Erythroblast (primary cell): ENCODE measurements at regions not wholly inside any gene's neighbourhood (a gene's known extent, or its start where the extent isn't known, plus 50 kb on each side); places are given as distances from the start of the nearest gene placed in this dataset.

Experiments used
- DNase-seq, 2 experiments: peaks; one replicate each; lab custom pipeline; 2025; lab: John Stamatoyannopoulos, UW
- GATA1 ChIP-seq: IDR thresholded peaks from 2 replicates; pipeline ENCODE4 v1.6.1; 2011; ENCODE audit warnings: low read depth, mild to moderate bottlenecking, control low read depth, low read length, moderate library complexity
- POLR2A ChIP-seq: IDR thresholded peaks from 2 replicates; pipeline ENCODE4 v1.6.1; 2011; ENCODE audit warnings: mild to moderate bottlenecking, low read length

- no peak for DNase-seq
- TF ChIP-seq GATA1 (no peak), POLR2A (no peak)
Measured at GRCh38 chr11:122253589-122254231, 137.7 kb upstream of the BLID start.

DNA sequence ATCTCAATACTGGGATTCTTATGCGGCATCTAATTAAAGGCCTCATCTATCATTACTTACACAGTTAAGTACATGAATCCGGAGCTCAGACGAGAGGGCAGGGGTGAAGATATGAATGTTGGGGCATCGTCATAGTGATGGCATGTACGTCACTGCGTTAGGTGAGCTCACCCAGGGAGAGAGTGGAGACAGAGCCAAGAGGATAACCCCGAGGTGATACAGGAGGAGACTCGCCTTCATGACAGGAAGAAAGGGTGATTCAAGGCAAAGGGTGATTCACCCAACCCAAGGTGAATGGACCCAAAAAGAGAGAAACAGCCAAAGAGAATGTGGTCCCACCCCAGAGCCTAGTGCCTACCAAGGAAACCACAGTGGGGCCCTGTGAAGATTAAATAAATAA, 132.9 kb upstream of the BLID start:
- DNase-seq: no peak
- no peak for TF ChIP-seq GATA1
- no peak for TF ChIP-seq POLR2A

GRCh38 chr11:122248131-122248530, 132.1 kb upstream of the BLID start:
- DNase-seq: no peak
- no peak for TF ChIP-seq POLR2A
- TF ChIP-seq GATA1: no peak

GRCh38 chr11:122246874-122247273, 130.9 kb upstream of the BLID start:
- TF ChIP-seq GATA1 (no peak), POLR2A (no peak)
- DNase-seq: no peak

DNA sequence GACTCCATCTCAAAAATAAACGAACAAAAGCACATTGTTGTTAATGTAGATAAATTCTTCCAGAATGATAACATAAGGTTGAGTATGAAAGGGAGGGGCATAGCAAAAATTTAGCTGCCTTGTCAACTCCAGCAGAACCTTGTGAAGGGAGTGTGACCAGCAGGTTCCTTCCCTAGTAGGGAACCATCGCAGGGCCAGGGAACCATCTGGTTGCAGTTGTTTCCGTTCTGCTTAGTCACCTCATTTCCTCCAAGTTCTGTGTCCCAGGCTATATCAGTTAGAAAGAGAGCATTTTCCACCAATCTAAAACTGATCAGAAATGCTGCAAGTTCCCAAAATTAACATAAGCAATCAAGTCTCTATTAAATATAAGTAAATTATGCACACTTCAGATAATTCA, 126.7 kb upstream of the BLID start:
- no peak for TF ChIP-seq POLR2A
- TF ChIP-seq GATA1: no peak
- DNase-seq: no peak

GRCh38 chr11:122241566-122241965, 125.6 kb upstream of the BLID start:
- DNase-seq: no peak
- no peak for TF ChIP-seq GATA1
- TF ChIP-seq POLR2A: no peak

GRCh38 chr11:122240638-122241037, 124.6 kb upstream of the BLID start:
- TF ChIP-seq GATA1 (no peak), POLR2A (no peak)
- DNase-seq: no peak

DNA sequence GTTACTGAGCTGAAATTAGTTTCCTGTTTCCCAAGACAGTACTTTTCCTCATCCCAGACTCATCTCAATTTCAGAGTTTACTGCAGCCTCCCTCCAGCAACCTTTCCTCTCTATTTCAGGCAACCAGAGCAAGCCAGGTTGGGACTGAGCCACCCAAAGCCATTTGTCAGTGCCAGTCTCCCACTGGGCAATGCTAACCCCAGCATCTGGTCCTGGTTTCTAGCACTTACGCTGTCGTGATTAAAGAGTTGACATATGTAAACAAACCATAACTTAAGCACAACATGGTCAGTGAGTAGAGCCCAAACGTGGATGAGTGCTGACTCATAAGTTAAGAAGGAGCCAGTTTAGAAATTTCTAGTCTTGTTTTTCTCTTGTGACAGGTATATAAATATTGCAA, 119.6 kb upstream of the BLID start:
- no peak for DNase-seq
- no peak for TF ChIP-seq POLR2A
- TF ChIP-seq GATA1: no peak

DNA sequence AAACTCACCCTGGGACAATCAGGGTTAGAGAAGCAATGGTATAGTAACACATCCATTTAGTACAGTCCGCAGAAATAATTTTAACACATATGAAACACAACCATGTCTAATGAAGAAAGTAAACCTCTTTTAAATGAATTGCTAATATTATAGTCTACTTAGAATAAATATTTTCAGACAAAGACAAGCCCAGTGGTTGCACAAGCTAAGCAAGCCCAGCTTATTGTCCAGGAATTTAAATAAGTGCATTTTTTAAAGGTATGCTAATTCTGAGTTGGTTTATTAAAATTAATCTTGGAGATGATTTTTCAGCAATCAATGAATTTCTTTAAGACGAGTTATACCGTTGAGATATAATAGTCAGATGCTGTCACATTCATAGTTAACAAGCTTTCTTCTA, 118.8 kb upstream of the BLID start:
- no peak for DNase-seq
- TF ChIP-seq GATA1 (no peak), POLR2A (no peak)

- no peak for TF ChIP-seq GATA1
- TF ChIP-seq POLR2A: no peak
- DNase-seq: no peak
Measured at GRCh38 chr11:122234257-122234656, 118.2 kb upstream of the BLID start.

DNA sequence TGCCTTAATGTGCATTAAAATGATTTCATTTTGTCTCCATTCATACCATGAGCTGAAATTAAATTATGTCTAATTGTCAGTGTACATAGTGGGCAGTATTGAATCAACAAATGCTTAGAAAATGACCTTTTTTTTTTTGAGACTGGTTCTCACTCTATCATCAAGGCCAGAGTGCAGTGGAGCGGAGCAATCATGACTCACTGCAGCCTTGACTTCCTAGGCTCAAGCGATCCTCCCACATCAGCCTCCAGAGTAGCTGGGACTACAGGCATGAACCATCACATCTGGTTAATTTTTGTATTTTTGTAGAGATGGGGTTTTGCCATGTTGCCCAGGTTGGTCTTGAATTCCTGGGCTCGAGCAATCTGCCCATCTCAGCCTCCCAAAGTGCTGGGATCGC, 117.0 kb upstream of the BLID start:
- DNase-seq: no peak
- TF ChIP-seq POLR2A: no peak
- no peak for TF ChIP-seq GATA1

GRCh38 chr11:122230385-122230755, 114.4 kb upstream of the BLID start:
- DNase-seq: no peak
- TF ChIP-seq POLR2A (no peak), GATA1 (no peak)

- TF ChIP-seq POLR2A (no peak), GATA1 (no peak)
- DNase-seq: no peak
Measured at GRCh38 chr11:122229481-122230384, 113.7 kb upstream of the BLID start.

DNA sequence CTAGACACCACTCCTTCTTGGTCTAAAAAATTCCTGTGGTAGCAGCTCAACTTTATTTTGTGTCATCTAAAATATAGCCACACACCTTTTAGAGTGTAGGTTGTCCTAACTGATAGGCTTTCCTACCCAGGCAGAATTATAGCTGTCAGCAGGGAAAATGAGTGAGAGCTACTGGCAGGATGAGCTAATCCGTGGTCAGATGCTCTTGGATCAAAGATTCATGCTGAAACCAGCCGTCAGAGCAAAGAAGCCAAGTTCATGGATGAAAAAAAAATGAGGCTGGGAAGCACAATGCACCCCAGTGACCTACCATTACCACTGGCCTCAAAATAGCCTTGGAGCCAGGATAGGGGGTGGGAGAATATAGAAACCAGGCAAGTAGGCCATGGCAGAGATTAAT, 113.1 kb upstream of the BLID start:
- no peak for DNase-seq
- TF ChIP-seq POLR2A (no peak), GATA1 (no peak)
